Activated B cell treated with CpG ODN at 0.5 μM for 24 hours (primary cell): ENCODE measurements at regions not wholly inside any gene's neighbourhood (a gene's known extent, or its start where the extent isn't known, plus 50 kb on each side); places are given as distances from the start of the nearest gene placed in this dataset.

Experiments used
- ATAC-seq: fragments of 200-7000 bp; cut with Tn5 transposase; one replicate; pipeline ENCODE4 v1.10.0; 2021; ENCODE audit warnings: low read depth, mild to moderate bottlenecking, moderate library complexity
- CTCF ChIA-PET: fragments of 350-600 bp; sonication (Branson Sonifier 250); formaldehyde crosslinking; loops from one replicate; lab custom pipeline; 2021; ENCODE audit warnings: antibody characterized with exemption; lab: Charles Lee
- POLR2A ChIA-PET: fragments of 350-600 bp; sonication (Branson Sonifier 250); formaldehyde crosslinking; loops from one replicate; lab custom pipeline; 2021; ENCODE audit warnings: antibody characterized with exemption; lab: Charles Lee
- DNase-seq: peaks from one replicate; pipeline ENCODE4 v3.0.0; 2022
- H3K27ac Mint-ChIP-seq: one replicate; pipeline ENCODE4 v1.8.0; 2020; ENCODE audit warnings: mixed read lengths
- H3K27me3 Mint-ChIP-seq: one replicate; pipeline ENCODE4 v1.8.0; 2021; ENCODE audit warnings: mixed read lengths
- H3K36me3 Mint-ChIP-seq: one replicate; pipeline ENCODE4 v1.8.0; 2021; ENCODE audit warnings: low read depth, mixed read lengths
- H3K4me1 Mint-ChIP-seq: one replicate; pipeline ENCODE4 v1.8.0; 2021; ENCODE audit warnings: mixed read lengths
- H3K4me3 Mint-ChIP-seq: one replicate; pipeline ENCODE4 v1.8.0; 2020; ENCODE audit warnings: mild to moderate bottlenecking, mixed read lengths
- H3K9me3 Mint-ChIP-seq: one replicate; pipeline ENCODE4 v1.8.0; 2020; ENCODE audit warnings: mixed read lengths
- CTCF ChIP-seq: fragments of 200-600 bp; IDR thresholded peaks from one replicate; pipeline ENCODE4 v1.8.0; 2022; ENCODE audit warnings: antibody characterized with exemption, mild to moderate bottlenecking
- intact Hi-C: fragments of 100-400 bp; cut with micrococcal nuclease; formaldehyde crosslinking; loops from one replicate; pipeline ENCODE4 v1.15.1; 2024

GRCh38 chr16:25587783-25588182 is 104.0 kb upstream of the HS3ST4 start:
- Mint-ChIP-seq H3K27ac (no peak overlapping the region), H3K27me3 (peaks cover 4% of the 10 kb centered on the region), H3K36me3 (no peaks in the 10 kb centered on the region), H3K4me3 (no peak overlapping the region), H3K9me3 (no peaks in the 10 kb centered on the region), H3K4me1 (no peaks in the 10 kb centered on the region)
- CTCF ChIA-PET = no interaction called here
- DNase-seq (no peak), ATAC-seq (no peak)
- intact Hi-C loops = no loop called here
- POLR2A ChIA-PET = no interaction called here
- no peak for TF ChIP-seq CTCF

GRCh38 chr16:25586826-25587225 is 104.9 kb upstream of the HS3ST4 start:
- no peak overlapping the region for H3K27ac Mint-ChIP-seq
- no peaks in the 10 kb centered on the region for H3K4me1 Mint-ChIP-seq
- H3K4me3 Mint-ChIP-seq = no peak overlapping the region
- POLR2A ChIA-PET = no interaction called here
- H3K9me3 Mint-ChIP-seq = no peaks in the 10 kb centered on the region
- intact Hi-C loops = no loop called here
- peaks cover 4% of the 10 kb centered on the region for H3K27me3 Mint-ChIP-seq
- no peak for ATAC-seq
- DNase-seq = no peak
- H3K36me3 Mint-ChIP-seq = no peaks in the 10 kb centered on the region
- TF ChIP-seq CTCF = no peak
- CTCF ChIA-PET = no interaction called here

- Mint-ChIP-seq H3K27ac (no peak overlapping the region), H3K9me3 (no peaks in the 10 kb centered on the region), H3K4me1 (no peaks in the 10 kb centered on the region), H3K27me3 (no peaks in the 10 kb centered on the region), H3K4me3 (no peak overlapping the region), H3K36me3 (no peaks in the 10 kb centered on the region)
- DNase-seq (no peak), ATAC-seq (no peak)
- ChIA-PET CTCF (no interaction called here), POLR2A (no interaction called here)
- intact Hi-C loops = no loop called here
- TF ChIP-seq CTCF = no peak
These were observed 106.2 kb upstream of the HS3ST4 start for GRCh38 chr16:25585526-25585925.

GRCh38 chr16:25580041-25580440 is 111.7 kb upstream of the HS3ST4 start:
- H3K9me3 Mint-ChIP-seq = no peaks in the 10 kb centered on the region
- DNase-seq (no peak), ATAC-seq (no peak)
- no peaks in the 10 kb centered on the region for H3K27me3 Mint-ChIP-seq
- no peak overlapping the region for H3K27ac Mint-ChIP-seq
- ChIA-PET POLR2A (no interaction called here), CTCF (no interaction called here)
- no peak for TF ChIP-seq CTCF
- H3K4me1 Mint-ChIP-seq = no peaks in the 10 kb centered on the region
- intact Hi-C loops = no loop called here
- no peak overlapping the region for H3K4me3 Mint-ChIP-seq
- H3K36me3 Mint-ChIP-seq = no peaks in the 10 kb centered on the region

- no peak for ATAC-seq
- no peaks in the 10 kb centered on the region for H3K36me3 Mint-ChIP-seq
These were observed 116.4 kb upstream of the HS3ST4 start for GRCh38 chr16:25575363-25575762.

More at GRCh38 chr16:25575363-25575762, 116.4 kb upstream of the HS3ST4 start:
- no peaks in the 10 kb centered on the region for H3K9me3 Mint-ChIP-seq
- TF ChIP-seq CTCF = no peak
- no peak overlapping the region for H3K27ac Mint-ChIP-seq
- ChIA-PET POLR2A (no interaction called here), CTCF (no interaction called here)
- no peaks in the 10 kb centered on the region for H3K27me3 Mint-ChIP-seq
- intact Hi-C loops = no loop called here
- no peak for DNase-seq
- H3K4me3 Mint-ChIP-seq = no peak overlapping the region
- H3K4me1 Mint-ChIP-seq = no peaks in the 10 kb centered on the region
